ENCODE measurements at regions not wholly inside any gene's neighbourhood (a gene's known extent, or its start where the extent isn't known, plus 50 kb on each side); places are given as distances from the start of the nearest gene placed in this dataset.

DNA sequence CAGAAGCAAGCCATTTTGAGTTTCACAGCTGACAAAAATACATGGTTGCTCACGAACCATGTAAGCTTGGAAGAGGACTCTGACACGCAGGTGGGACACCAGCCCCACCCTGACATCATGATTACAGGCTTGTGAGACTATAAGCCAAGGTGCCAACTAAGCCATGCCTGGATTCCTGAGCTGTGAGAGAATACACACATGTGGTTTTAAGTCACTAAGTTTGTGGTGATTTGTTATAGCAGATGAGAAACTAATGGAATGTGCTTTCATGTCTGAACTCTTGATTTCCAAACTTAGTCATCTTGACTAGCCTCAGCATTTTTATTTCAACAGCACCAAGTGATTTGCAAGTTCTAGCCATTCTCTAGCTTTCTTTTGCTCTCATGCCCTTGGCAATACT, 676.1 kb upstream of the CELF4 start:
- no peak for TF ChIP-seq POLR2AphosphoS5 (IDR thresholded peaks at IDR 0.05; ENCODE audit: low read depth, low read length)
- TF ChIP-seq, protein P1, sequence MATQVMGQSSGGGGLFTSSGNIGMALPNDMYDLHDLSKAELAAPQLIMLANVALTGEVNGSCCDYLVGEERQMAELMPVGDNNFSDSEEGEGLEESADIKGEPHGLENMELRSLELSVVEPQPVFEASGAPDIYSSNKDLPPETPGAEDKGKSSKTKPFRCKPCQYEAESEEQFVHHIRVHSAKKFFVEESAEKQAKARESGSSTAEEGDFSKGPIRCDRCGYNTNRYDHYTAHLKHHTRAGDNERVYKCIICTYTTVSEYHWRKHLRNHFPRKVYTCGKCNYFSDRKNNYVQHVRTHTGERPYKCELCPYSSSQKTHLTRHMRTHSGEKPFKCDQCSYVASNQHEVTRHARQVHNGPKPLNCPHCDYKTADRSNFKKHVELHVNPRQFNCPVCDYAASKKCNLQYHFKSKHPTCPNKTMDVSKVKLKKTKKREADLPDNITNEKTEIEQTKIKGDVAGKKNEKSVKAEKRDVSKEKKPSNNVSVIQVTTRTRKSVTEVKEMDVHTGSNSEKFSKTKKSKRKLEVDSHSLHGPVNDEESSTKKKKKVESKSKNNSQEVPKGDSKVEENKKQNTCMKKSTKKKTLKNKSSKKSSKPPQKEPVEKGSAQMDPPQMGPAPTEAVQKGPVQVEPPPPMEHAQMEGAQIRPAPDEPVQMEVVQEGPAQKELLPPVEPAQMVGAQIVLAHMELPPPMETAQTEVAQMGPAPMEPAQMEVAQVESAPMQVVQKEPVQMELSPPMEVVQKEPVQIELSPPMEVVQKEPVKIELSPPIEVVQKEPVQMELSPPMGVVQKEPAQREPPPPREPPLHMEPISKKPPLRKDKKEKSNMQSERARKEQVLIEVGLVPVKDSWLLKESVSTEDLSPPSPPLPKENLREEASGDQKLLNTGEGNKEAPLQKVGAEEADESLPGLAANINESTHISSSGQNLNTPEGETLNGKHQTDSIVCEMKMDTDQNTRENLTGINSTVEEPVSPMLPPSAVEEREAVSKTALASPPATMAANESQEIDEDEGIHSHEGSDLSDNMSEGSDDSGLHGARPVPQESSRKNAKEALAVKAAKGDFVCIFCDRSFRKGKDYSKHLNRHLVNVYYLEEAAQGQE (IDR thresholded peaks at IDR 0.05; ENCODE audit: insufficient read depth in 1 of 2, low read depth in 2 of 2, low read length in 2 of 2) = no peak

All from PFSK-1 (cell line).